Left lung (tissue), 4 donors: ENCODE measurements at regions not wholly inside any gene's neighbourhood (a gene's known extent, or its start where the extent isn't known, plus 50 kb on each side); places are given as distances from the start of the nearest gene placed in this dataset.

ENCODE experiments used
- ATAC-seq: fragments of 200-7000 bp; cut with Tn5 transposase; one replicate; pipeline ENCODE4 v1.9.1; 2020; ENCODE audit warnings: moderate library complexity
- DNase-seq, 4 donors: peaks; one replicate each; pipeline ENCODE4 v3.0.0-alpha.2; 2013 to 2020
- H3K27ac ChIP-seq, 2 donors: fragments of 200-600 bp; sonication (generic) in 1 of 2; one replicate each; pipeline versions ENCODE4 v1.5.0 to v1.8.0; 2020 to 2021
- H3K27me3 ChIP-seq, 2 donors: fragments of 200-600 bp; sonication (generic) in 1 of 2; one replicate each; pipeline versions ENCODE4 v1.5.0 to v1.8.0; 2020 to 2021
- H3K36me3 ChIP-seq, 2 donors: fragments of 200-600 bp; sonication (generic) in 1 of 2; one replicate each; pipeline versions ENCODE4 v1.5.0 to v1.8.0; 2020 to 2021
- H3K4me1 ChIP-seq, 2 donors: fragments of 200-600 bp; one replicate each; pipeline ENCODE4 v1.8.0; 2021
- H3K4me3 ChIP-seq, 2 donors: fragments of 200-600 bp; sonication (generic) in 1 of 2; one replicate each; pipeline versions ENCODE4 v1.5.0 to v1.8.0; 2020 to 2021; ENCODE audit warnings: mild to moderate bottlenecking in 1 of 2
- H3K9me3 ChIP-seq, 2 donors: fragments of 200-600 bp; sonication (generic) in 1 of 2; one replicate each; pipeline versions ENCODE4 v1.5.0 to v1.8.0; 2020 to 2021
- intact Hi-C, 2 donors: fragments of 100-400 bp; cut with DNase I; formaldehyde crosslinking; loops; one replicate each; pipeline versions ENCODE4 v1.11.2 to v1.14.2; 2022
- TF ChIP-seq, protein P1 (sequence below), 2 donors: fragments of 200-600 bp; sonication (generic) in 1 of 2; IDR thresholded peaks; one replicate each; pipeline versions ENCODE4 v1.5.0 to v1.8.0; 2021; ENCODE audit warnings: antibody characterized with exemption in 2 of 2
- donor health status: DM: no; HTN: yes; CAD: no.
- donor health status: DM: no; HTN: no; CAD: no.

DNA sequence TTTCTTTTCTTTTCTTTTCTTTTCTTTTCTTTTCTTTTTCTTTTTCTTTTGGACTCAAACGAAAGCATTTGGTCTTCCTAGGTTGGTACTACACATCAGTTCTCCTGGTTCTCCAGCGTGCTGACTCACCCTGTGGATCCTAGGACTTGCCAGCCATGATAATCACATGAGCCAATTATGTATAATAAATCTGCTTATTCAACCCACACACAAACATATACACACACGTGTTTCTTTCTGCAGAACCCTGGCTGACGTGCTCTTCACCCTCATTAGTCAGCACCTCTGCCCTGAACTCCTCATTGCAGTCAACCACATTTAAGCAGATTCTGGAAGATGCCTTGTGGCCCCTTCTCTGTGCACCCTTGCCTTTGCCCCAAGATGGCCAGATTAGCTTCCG, 162.4 kb upstream of the MYT1L start:
- Histone ChIP-seq H3K36me3 (no peaks in the 10 kb centered on the region), H3K4me1 (no peaks in the 10 kb centered on the region), H3K4me3 (no peak overlapping the region), H3K27ac (no peak overlapping the region), H3K9me3 (no peaks in the 10 kb centered on the region), H3K27me3 (no peaks in the 10 kb centered on the region)
- DNase-seq = no peak
- TF ChIP-seq, protein P1, sequence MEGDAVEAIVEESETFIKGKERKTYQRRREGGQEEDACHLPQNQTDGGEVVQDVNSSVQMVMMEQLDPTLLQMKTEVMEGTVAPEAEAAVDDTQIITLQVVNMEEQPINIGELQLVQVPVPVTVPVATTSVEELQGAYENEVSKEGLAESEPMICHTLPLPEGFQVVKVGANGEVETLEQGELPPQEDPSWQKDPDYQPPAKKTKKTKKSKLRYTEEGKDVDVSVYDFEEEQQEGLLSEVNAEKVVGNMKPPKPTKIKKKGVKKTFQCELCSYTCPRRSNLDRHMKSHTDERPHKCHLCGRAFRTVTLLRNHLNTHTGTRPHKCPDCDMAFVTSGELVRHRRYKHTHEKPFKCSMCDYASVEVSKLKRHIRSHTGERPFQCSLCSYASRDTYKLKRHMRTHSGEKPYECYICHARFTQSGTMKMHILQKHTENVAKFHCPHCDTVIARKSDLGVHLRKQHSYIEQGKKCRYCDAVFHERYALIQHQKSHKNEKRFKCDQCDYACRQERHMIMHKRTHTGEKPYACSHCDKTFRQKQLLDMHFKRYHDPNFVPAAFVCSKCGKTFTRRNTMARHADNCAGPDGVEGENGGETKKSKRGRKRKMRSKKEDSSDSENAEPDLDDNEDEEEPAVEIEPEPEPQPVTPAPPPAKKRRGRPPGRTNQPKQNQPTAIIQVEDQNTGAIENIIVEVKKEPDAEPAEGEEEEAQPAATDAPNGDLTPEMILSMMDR (IDR thresholded peaks at IDR 0.05) = no peak
- intact Hi-C loops = no loop called here
- no peak for ATAC-seq

DNA sequence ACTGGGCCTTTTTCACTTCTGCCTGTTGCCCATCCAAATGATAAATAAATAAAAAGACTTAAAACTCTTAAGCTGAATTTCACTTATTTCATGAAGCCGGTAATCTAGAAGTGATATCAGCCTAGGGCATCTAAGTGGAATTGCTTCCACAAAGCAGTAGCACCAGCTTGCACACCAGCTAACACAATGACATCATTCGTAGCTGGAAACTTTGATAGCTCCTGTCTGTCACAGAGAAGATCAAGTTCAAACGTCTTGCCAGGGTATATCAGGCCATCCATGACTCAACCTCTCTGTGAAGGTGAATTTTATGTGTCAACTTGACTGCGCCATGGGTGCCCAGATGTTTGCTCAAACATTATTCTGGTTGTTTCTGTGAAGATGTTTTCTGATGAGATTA, 161.7 kb upstream of the MYT1L start:
- intact Hi-C loops = no loop called here
- no peaks in the 10 kb centered on the region for H3K4me1 ChIP-seq
- no peaks in the 10 kb centered on the region for H3K9me3 ChIP-seq
- DNase-seq = no peak
- no peaks in the 10 kb centered on the region for H3K27me3 ChIP-seq
- no peak overlapping the region for H3K27ac ChIP-seq
- TF ChIP-seq, protein P1 (IDR thresholded peaks at IDR 0.05) = no peak
- no peaks in the 10 kb centered on the region for H3K36me3 ChIP-seq
- no peak for ATAC-seq
- no peak overlapping the region for H3K4me3 ChIP-seq

DNA sequence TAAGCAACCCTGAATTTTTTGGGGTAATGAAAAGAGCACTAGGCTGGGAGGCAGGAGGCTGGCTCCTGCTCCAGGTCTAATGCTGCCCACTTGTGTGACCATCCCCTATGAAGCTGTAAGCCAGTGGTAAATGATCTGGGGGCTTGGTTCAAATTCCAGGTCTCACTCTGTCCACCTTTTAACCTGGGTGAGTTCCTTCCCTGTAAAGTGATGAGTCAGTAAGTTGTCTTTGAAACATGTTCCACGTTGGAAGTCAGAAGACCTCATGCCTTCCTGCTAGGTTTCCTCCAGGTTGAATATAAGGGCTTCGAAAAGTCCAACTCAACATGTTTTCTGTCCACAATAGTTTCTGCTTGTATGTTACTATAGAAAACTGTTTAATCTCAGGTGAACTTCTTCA, 160.9 kb upstream of the MYT1L start:
- TF ChIP-seq, protein P1 (IDR thresholded peaks at IDR 0.05) = no peak
- ATAC-seq = no peak
- Histone ChIP-seq H3K36me3 (no peaks in the 10 kb centered on the region), H3K4me3 (no peak overlapping the region), H3K9me3 (no peaks in the 10 kb centered on the region), H3K27me3 (no peaks in the 10 kb centered on the region), H3K27ac (no peak overlapping the region), H3K4me1 (no peaks in the 10 kb centered on the region)
- no peak for DNase-seq
- intact Hi-C loops = no loop called here

GRCh38 chr2:2484301-2484700, 153.2 kb upstream of the MYT1L start:
- no peak overlapping the region for H3K4me3 ChIP-seq
- TF ChIP-seq, protein P1 (IDR thresholded peaks at IDR 0.05) = no peak
- no peaks in the 10 kb centered on the region for H3K4me1 ChIP-seq
- H3K36me3 ChIP-seq = no peaks in the 10 kb centered on the region
- H3K27me3 ChIP-seq = no peaks in the 10 kb centered on the region
- no peaks in the 10 kb centered on the region for H3K9me3 ChIP-seq
- intact Hi-C loops = no loop called here
- H3K27ac ChIP-seq = no peak overlapping the region
- ATAC-seq (no peak), DNase-seq (no peak)

DNA sequence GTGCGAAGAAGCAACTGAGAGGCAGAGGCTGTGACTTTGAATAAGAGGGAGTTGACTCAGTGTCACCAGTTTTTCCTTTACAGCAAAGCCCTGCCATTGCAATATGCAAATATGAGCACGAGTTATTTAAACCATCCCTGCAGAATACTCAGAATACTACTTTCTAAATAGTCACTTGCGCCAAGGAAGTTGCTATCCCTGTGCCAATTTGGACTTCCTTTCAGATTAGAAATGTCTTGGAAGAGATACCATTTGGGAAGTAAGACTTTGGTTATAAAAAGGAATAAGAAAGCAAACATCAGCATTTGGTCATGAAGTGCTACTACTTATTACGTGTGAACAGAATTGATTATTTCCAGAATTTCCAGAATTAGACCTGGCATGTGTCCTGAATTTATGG, 151.8 kb upstream of the MYT1L start:
- no peak for DNase-seq
- no peak overlapping the region for H3K27ac ChIP-seq

More for the DNA sequence above, 151.8 kb upstream of the MYT1L start:
- Histone ChIP-seq H3K36me3 (no peaks in the 10 kb centered on the region), H3K27me3 (no peaks in the 10 kb centered on the region), H3K4me1 (no peaks in the 10 kb centered on the region), H3K9me3 (no peaks in the 10 kb centered on the region), H3K4me3 (no peak overlapping the region)
- ATAC-seq = no peak
- TF ChIP-seq, protein P1 (IDR thresholded peaks at IDR 0.05) = no peak
- intact Hi-C loops = no loop called here
